ENCODE measurements at regions not wholly inside any gene's neighbourhood (a gene's known extent, or its start where the extent isn't known, plus 50 kb on each side); places are given as distances from the start of the nearest gene placed in this dataset.

DNA sequence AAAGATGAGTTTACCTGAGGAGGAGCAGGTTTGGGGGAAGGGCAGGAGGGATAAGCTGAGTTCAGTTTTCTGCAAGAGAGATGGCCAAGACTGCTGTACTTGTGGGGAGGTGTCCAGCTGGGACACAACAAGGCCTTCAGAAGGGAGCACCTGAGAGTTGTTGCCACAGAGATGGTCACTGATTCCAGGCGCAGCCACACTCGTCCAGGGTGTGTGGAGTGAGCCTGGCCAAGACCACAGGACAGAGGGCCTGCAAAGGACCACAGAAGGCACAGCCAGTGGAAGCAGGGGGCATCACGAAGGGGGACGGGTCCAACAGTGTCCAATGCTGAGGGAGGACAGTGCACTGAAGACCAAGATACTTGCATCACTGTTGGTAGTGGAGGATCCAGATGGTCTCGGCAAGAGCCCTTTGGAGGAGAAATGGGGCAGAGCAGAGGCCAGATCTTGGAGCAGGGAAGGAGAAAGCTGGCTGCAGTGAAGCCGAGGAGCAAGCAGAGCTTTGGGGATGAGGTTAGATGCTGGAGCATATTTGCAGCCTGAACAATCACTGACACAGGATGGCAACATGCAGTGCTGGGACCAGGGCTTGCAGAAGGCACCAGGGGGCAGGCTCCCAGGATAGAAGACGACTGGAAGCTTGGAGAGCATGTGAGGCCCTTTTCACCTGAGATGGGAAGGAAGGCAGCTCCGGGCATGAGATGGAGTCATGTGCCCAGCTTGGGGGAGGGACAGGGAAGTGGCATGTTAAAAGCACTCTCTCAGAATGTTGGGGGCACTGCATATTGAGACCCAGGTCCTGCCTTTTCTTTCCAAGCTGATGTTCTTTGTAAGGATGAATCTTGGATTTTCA lies 214.0 kb downstream of the CYP26B1 start:
- TF ChIP-seq CTCF (IDR thresholded peaks at IDR 0.05; ENCODE audit: insufficient read depth, low read length, poor library complexity, severe bottlenecking) (no peak), EZH2phosphoT487 (conservative IDR thresholded peaks at IDR 0.05; ENCODE audit: low read length) (no peak)
